Globus pallidus (tissue), 1 donor: ENCODE measurements at regions not wholly inside any gene's neighbourhood (a gene's known extent, or its start where the extent isn't known, plus 50 kb on each side); places are given as distances from the start of the nearest gene placed in this dataset.
"Not testable (repeated sequence)": the region's sequence is repeated elsewhere in the genome, so short reads cannot be mapped to it uniquely, and the experiment has no call there.

ENCODE experiments used
- DNase-seq: peaks from one replicate; pipeline ENCODE4 v3.0.0-alpha.2; 2015; ENCODE audit warnings: low spot score

DNA sequence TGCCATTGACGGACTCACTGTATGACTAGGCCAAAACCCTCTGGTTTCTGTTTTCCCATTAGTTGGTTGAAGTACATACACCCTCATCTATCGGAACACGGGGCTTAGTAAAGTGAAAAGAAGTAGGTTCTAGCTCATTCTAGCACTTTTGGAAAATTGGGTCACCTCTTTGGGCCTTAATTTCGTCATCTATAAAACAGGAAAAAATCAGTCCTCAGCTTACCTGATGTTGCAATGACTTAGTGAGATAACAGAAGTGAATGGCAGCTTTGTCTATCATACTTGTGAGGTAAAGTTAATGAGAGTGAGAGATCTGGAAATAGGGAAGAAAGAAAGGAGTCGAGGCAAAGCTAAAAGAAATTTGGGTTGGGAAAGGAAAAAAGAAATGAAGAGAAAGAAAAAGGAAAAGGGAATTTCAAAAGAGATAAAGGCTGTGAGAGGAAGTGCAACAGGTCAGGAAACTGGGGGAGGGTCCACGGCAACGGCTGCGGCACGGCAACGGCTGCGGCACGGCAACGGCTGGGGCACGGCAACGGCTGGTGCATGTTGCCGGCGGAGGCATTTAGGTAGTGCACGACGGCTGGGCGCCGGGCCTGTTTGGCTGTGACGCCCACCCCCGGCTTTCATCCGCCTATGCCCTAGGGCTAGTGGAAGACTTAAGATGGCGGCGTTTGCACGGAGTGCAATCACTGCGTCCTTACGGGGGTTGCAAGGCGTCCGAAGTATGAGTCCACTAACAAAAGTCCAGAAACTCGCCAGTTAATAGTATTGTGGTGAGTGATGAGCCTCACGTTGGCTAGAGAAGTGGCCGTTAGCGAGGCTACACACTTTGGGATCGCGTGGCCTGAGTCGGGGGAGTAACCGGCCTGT is 91.4 kb upstream of the XIST start:
- DNase-seq = peak; percentile 79

- DNase-seq = no peak
Measured at GRCh38 chrX:73940893-73941470, 88.5 kb upstream of the XIST start.

- not testable (repeated sequence) for DNase-seq
Measured at GRCh38 chrX:73937843-73938242, 85.3 kb upstream of the XIST start.

DNA sequence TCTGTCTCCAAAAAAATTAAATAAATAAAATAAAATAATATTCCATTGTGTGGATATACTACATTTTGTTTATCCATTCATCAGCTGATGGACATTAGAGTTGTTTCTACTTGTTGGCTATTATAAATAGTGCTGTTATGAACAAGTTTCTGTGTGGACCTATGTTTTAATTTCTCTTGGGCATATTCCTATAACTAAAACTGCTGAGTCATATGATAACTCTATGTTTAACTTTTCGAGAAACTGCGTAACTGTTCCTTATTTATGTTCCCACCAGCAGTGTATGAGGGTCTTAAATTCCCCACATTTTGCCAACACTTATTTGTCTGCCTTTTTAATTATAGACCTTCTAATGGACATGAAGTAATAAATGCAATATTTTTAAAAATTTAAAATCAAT is 80.0 kb upstream of the XIST start:
- DNase-seq = no peak

DNA sequence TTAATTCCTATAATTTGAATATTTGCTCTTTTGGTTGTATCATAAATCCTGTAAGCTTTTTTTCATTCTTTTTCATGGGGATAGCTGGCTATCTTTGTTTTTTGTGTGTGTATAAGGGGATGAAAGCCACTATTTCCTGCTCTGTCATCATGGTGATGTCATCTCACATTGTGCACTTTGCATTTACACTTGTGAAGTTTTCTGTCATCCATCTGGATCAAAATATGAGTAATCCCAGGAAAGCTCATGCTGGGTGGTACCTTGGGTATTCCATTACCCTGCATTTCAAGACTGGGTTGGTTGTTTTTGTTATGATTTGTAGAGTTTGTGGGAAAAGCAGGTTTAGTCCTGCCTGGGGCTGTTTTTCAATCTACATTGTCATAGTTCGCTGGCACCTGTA is 77.8 kb upstream of the XIST start:
- DNase-seq = no peak

DNA sequence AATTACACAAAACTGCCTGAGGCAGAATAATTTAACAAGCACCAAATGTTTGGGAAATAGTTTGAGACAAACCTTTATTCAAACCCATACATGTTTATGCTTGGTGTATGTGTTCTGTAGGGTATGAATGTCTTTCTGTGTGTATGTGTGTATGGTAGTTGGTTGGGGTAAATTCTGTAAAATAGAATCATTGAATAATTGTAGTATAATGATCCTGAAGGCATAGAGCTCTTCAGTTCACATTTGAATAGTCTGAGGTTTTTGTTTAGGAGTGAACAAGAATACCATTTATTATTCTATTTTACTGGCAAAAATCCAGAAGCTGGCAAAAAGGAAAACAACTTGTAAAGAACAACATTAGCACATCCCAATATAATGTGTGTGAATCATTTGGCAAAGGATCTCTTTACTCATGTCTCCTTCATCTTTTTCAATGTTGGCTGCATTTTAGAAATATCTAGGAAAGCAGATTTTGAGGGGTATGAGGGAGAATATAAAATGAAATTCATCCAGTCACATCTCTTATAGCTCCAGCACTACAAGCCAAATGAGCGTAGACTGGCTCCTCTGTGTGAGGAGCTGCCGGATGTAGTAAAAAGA is 70.4 kb upstream of the XIST start:
- peak; percentile 12 for DNase-seq

GRCh38 chrX:73916931-73917667 is 64.6 kb upstream of the XIST start:
- DNase-seq = no peak

DNA sequence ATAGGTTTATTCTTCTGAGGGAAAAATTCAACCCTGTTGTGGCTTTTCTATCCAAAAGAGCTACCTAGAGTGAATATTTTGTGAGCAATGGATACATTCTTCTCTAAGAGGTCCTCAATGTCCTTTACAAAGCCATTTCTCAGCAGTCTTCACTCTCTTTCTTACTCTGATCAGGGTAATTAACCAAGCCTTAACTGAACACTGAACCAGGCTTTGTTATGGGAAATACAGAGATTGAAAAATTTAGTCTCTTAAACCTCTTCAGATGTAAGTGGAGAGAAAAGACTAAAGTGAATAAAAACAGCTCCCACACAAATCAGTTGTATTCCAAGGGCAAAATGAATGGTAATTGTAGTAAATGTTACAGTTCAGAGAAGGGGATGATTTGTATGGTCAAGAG is 64.0 kb upstream of the XIST start:
- DNase-seq = no peak

GRCh38 chrX:73914792-73915191 is 62.3 kb upstream of the XIST start:
- not testable (repeated sequence) for DNase-seq

GRCh38 chrX:73913580-73913979 is 61.1 kb upstream of the XIST start:
- no peak for DNase-seq

DNA sequence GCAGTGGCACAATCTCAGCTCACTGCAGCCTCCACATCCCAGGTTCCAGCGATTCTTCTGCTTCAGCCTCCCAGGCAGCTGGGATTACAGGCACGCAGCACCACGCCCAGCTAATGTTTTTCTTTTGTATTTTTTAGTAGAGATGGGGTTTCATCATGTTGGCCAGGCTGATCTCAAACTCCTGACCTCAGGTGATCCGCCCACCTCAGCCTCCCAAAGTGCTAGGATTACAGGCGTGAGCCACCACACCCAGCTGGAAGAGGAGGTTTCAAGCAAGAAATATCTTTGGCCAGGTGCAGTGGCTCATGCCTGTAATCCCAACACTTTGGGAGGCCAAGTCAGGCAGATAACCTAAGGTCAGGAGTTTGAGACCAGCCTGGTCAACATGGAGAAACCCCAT is 59.4 kb upstream of the XIST start:
- DNase-seq = not testable (repeated sequence)

DNA sequence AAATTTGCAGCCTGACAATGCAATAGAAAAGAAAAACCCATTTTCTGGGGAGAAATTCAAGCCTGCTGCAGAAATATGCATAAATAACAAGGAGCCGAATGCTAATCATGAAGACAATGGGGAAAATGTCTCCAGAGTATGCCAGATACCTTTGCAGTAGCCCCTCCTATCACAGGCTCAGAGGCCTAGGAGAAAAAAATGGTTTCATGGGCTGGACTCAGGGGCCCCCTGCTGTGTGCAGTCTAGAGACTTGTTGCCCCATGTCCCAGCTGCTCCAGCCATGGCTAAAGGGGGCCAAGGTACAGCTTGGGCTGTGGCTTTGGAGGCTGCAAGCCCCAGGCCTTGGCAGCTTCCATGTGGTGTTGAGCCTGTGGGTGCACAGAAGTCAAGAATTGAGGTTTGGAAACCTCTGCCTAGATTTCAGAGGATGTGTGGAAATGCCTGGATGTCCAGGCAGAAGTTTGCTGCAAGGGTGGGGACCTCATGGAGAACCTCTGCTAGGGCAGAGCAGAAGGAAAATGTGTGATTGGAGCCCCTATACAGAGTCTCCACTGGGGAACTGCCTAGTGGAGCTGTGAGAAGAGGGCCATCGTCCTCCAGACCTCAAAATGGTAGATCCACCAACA is 53.3 kb upstream of the XIST start:
- not testable (repeated sequence) for DNase-seq

GRCh38 chrX:73903941-73904340 is 51.4 kb upstream of the XIST start:
- no peak for DNase-seq
